PC-9 (cell line): ENCODE measurements at regions not wholly inside any gene's neighbourhood (a gene's known extent, or its start where the extent isn't known, plus 50 kb on each side); places are given as distances from the start of the nearest gene placed in this dataset.

Experiments
- BruUV-seq: library from RNA; stranded (reverse); fragments of 400-500 nt; replicated peaks from 2 replicates; lab custom pipeline; 2021; lab: Mats Ljungman, UMichigan
- CTCF ChIA-PET: fragments of 300-600 bp; sonication (Branson Sonifier 250); formaldehyde crosslinking; loops from one replicate; lab custom pipeline; 2022; ENCODE audit warnings: antibody characterized with exemption; lab: Charles Lee
- POLR2A ChIA-PET: fragments of 300-600 bp; sonication (Branson Sonifier 250); formaldehyde crosslinking; loops from one replicate; lab custom pipeline; 2022; ENCODE audit warnings: antibody characterized with exemption; ENCODE audit not compliant: unreplicated experiment; lab: Charles Lee
- DNase-seq, 2 experiments: peaks; one replicate each; pipeline versions ENCODE4 v3.0.0 to v3.0.0-alpha.2; 2015 to 2022; ENCODE audit warnings: mixed read lengths in 1 of 2
- H2AFZ ChIP-seq: fragments of 200-600 bp; sonication (generic); 2 replicates; pipeline ENCODE4 v1.8.1; 2017; ENCODE audit warnings: antibody characterized with exemption
- H3F3A ChIP-seq: fragments of 200-600 bp; sonication (generic); 2 replicates; pipeline ENCODE4 v1.8.1; 2017; ENCODE audit warnings: antibody characterized with exemption, mild to moderate bottlenecking, low read depth; ENCODE audit not compliant: insufficient read depth
- H3K27ac ChIP-seq: fragments of 200-600 bp; sonication (generic); 2 replicates; pipeline ENCODE4 v1.6.1; 2016; ENCODE audit warnings: mixed run types
- H3K27me3 ChIP-seq: fragments of 200-600 bp; sonication (generic); 2 replicates; pipeline ENCODE4 v1.6.1; 2016; ENCODE audit warnings: low read depth, mixed run types; ENCODE audit not compliant: insufficient read depth
- H3K36me3 ChIP-seq: fragments of 200-600 bp; sonication (generic); 2 replicates; pipeline ENCODE4 v1.6.1; 2016; ENCODE audit warnings: low read depth, mixed run types
- H3K4me1 ChIP-seq: fragments of 200-600 bp; sonication (generic); replicated peaks from 2 replicates; pipeline ENCODE4 v1.6.1; 2016; ENCODE audit warnings: mixed run types; ENCODE audit not compliant: insufficient read depth
- H3K4me2 ChIP-seq: fragments of 200-600 bp; sonication (generic); 2 replicates; pipeline ENCODE4 v1.6.1; 2017; ENCODE audit warnings: mixed run types
- H3K4me3 ChIP-seq: fragments of 200-600 bp; sonication (generic); 2 replicates; pipeline ENCODE4 v1.6.1; 2016; ENCODE audit warnings: mixed run types
- H3K79me2 ChIP-seq: fragments of 200-600 bp; sonication (generic); 2 replicates; pipeline ENCODE4 v1.6.1; 2017; ENCODE audit warnings: low read depth, mixed run types
- H3K9me2 ChIP-seq: fragments of 200-600 bp; sonication (generic); 2 replicates; pipeline ENCODE4 v1.8.1; 2017; ENCODE audit warnings: mild to moderate bottlenecking; ENCODE audit not compliant: insufficient read depth
- H3K9me3 ChIP-seq: fragments of 200-600 bp; sonication (generic); 2 replicates; pipeline ENCODE4 v1.8.1; 2016; ENCODE audit warnings: low read depth; ENCODE audit not compliant: insufficient read depth
- H4K20me1 ChIP-seq: fragments of 200-600 bp; sonication (generic); 2 replicates; pipeline ENCODE4 v1.8.1; 2017; ENCODE audit not compliant: insufficient read depth
- EZH2 ChIP-seq: fragments of 200-600 bp; sonication (generic); IDR thresholded peaks from 2 replicates; pipeline ENCODE4 v1.8.0; 2017; ENCODE audit warnings: antibody characterized with exemption, low read depth
- intact Hi-C: fragments of 100-400 bp; cut with micrococcal nuclease; formaldehyde crosslinking; loops from one replicate; pipeline ENCODE4 v1.10.0; 2022; ENCODE audit not compliant: unreplicated experiment
- TF ChIP-seq, protein P1 (sequence below): fragments of 200-600 bp; sonication (generic); conservative IDR thresholded peaks from 2 replicates; pipeline ENCODE4 v1.6.1; 2017; ENCODE audit warnings: mixed run types, antibody characterized with exemption, mild to moderate bottlenecking, moderate library complexity

- H3K79me2 ChIP-seq, result no peaks in the 10 kb centered on the region
- no peaks in the 10 kb centered on the region for H3K9me3 ChIP-seq
- no peak overlapping the region for H3K4me2 ChIP-seq
- no peaks in the 10 kb centered on the region for H3K9me2 ChIP-seq
- H3K4me3 ChIP-seq, result no peak overlapping the region
- no TSS peak for BruUV-seq
- no peak overlapping the region for H3K27ac ChIP-seq
- no peaks in the 10 kb centered on the region for H3K4me1 ChIP-seq
- intact Hi-C loops, result no loop called here
- no peaks in the 10 kb centered on the region for H3K36me3 ChIP-seq
- POLR2A ChIA-PET, result no interaction called here
- CTCF ChIA-PET, result no interaction called here
- no peak for DNase-seq
- H3K27me3 ChIP-seq, result no peaks in the 10 kb centered on the region
- no peak for TF ChIP-seq EZH2
- TF ChIP-seq, protein P1, sequence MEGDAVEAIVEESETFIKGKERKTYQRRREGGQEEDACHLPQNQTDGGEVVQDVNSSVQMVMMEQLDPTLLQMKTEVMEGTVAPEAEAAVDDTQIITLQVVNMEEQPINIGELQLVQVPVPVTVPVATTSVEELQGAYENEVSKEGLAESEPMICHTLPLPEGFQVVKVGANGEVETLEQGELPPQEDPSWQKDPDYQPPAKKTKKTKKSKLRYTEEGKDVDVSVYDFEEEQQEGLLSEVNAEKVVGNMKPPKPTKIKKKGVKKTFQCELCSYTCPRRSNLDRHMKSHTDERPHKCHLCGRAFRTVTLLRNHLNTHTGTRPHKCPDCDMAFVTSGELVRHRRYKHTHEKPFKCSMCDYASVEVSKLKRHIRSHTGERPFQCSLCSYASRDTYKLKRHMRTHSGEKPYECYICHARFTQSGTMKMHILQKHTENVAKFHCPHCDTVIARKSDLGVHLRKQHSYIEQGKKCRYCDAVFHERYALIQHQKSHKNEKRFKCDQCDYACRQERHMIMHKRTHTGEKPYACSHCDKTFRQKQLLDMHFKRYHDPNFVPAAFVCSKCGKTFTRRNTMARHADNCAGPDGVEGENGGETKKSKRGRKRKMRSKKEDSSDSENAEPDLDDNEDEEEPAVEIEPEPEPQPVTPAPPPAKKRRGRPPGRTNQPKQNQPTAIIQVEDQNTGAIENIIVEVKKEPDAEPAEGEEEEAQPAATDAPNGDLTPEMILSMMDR, result no peak
- H3F3A ChIP-seq, result no peaks in the 10 kb centered on the region
- 0 out of 2 replicates have a peak overlapping the region, but pooled peaks have one; percentile 8 for H2AFZ ChIP-seq
- no peaks in the 10 kb centered on the region for H4K20me1 ChIP-seq
Observed at GRCh38 chr13:48181482-48182145, 51.4 kb upstream of the ITM2B start.

GRCh38 chr13:48178126-48178525 lies 54.9 kb upstream of the ITM2B start:
- Histone ChIP-seq H3F3A (no peaks in the 10 kb centered on the region), H3K27ac (no peak overlapping the region), H3K4me3 (no peak overlapping the region), H3K9me2 (no peaks in the 10 kb centered on the region), H4K20me1 (no peaks in the 10 kb centered on the region), H3K4me1 (no peaks in the 10 kb centered on the region), H3K9me3 (no peaks in the 10 kb centered on the region), H3K4me2 (no peak overlapping the region), H3K79me2 (no peaks in the 10 kb centered on the region), H2AFZ (no peak overlapping the region), H3K27me3 (no peaks in the 10 kb centered on the region), H3K36me3 (no peaks in the 10 kb centered on the region)
- no peak for DNase-seq
- BruUV-seq, result no TSS peak
- POLR2A ChIA-PET, result no interaction called here
- CTCF ChIA-PET, result no interaction called here
- intact Hi-C loops, result no loop called here
- TF ChIP-seq EZH2, result no peak
- TF ChIP-seq, protein P1, result no peak

DNA sequence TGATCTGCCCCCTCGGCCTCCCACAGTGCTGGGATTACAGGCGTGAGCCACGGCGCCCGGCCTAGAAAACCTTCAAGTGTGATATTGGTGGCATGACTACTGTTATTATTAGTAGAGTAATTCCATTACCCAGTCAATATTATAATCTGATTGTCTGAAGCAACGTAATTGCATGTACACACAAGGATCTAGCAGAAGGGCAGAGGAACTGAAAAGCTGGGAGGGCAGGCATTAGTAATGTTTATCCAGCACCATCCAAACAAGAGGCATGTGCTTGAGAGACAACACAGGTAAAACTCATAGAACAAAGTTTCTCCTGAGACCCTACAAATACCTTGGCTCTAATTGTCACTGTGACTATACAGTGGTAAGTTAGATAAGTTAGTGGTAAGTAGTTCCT lies 56.2 kb upstream of the ITM2B start:
- intact Hi-C loops, result no loop called here
- no peaks in the 10 kb centered on the region for H3K27me3 ChIP-seq

More for the DNA sequence above, 56.2 kb upstream of the ITM2B start:
- Histone ChIP-seq H3K4me2 (no peak overlapping the region), H2AFZ (no peak overlapping the region), H3K79me2 (no peaks in the 10 kb centered on the region), H3K4me1 (no peaks in the 10 kb centered on the region), H3F3A (no peaks in the 10 kb centered on the region), H4K20me1 (no peaks in the 10 kb centered on the region), H3K9me3 (no peaks in the 10 kb centered on the region), H3K9me2 (no peaks in the 10 kb centered on the region), H3K4me3 (no peak overlapping the region), H3K27ac (no peak overlapping the region), H3K36me3 (no peaks in the 10 kb centered on the region)
- TF ChIP-seq, protein P1, result no peak
- no peak for TF ChIP-seq EZH2
- no TSS peak for BruUV-seq
- no peak for DNase-seq
- CTCF ChIA-PET, result no interaction called here
- POLR2A ChIA-PET, result no interaction called here
